LNCAP (cell line): ENCODE measurements at regions not wholly inside any gene's neighbourhood (a gene's known extent, or its start where the extent isn't known, plus 50 kb on each side); places are given as distances from the start of the nearest gene placed in this dataset.

Source experiments
- CTCF ChIP-seq: fragments of 450-650 bp; IDR thresholded peaks from 2 replicates; pipeline ENCODE4 v1.5.1; 2017; ENCODE audit warnings: mild to moderate bottlenecking

- TF ChIP-seq CTCF, result no peak
Observed at GRCh38 chr5:118653872-118654271, 334.5 kb downstream of the DTWD2 start.

GRCh38 chr5:118653183-118653582 lies 335.2 kb downstream of the DTWD2 start:
- no peak for TF ChIP-seq CTCF

- TF ChIP-seq CTCF, result no peak
Observed at GRCh38 chr5:118651002-118651401, 337.3 kb downstream of the DTWD2 start.

DNA sequence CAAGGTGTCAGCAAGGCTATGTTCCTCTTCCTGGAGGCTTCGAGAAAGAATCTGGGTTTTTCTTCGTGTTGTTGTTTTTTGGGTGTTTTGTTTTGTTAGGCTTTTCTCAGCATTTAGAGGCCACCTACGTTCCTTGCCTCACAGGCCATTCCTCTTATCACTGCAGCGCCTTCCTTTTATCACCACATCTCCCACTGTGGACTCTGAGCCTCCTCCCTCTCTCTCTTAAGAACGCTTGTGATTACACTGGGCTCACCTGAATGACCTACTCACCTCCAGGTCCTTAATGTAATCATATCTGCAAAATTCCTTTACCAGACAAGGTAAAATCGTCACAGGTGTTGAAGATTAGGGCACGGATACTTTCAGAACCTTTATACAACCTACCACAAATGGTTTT lies 340.8 kb downstream of the DTWD2 start:
- no peak for TF ChIP-seq CTCF

GRCh38 chr5:118646917-118647316 lies 341.4 kb downstream of the DTWD2 start:
- TF ChIP-seq CTCF, result no peak

DNA sequence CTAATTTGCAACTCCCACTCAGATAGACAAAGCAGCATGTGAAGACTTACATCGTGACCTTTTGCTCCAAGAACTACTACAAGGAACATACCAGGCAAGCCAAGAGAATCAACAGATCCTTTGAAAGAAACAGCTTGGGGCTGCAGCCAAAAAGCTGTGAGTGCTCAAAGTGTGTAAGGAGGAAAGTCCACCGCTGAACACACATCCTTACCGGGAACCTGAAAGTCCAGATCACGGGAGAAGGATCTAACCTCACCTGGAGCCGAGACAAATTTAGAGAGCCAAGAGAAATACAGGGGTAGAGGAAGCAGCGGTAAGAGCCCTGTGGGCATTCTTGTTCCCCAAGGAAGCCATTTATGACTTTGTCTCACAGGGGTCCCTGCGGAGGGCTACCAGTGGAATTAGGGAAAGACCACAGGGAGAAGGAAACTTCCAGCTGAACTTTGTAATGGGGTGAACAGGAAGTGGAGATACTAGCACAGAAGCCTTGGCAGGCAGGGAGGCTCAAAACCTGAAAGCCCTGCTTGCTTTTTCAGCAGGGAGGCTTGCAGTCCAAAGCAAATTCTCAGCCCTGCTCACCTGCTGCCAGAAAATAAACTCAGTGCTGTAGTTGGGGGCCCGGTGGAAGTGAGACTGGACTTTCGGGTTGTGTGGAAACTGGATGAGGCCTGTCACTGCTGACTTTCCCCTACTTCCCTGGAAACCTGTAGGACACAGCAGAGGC lies 350.2 kb downstream of the DTWD2 start:
- no peak for TF ChIP-seq CTCF

DNA sequence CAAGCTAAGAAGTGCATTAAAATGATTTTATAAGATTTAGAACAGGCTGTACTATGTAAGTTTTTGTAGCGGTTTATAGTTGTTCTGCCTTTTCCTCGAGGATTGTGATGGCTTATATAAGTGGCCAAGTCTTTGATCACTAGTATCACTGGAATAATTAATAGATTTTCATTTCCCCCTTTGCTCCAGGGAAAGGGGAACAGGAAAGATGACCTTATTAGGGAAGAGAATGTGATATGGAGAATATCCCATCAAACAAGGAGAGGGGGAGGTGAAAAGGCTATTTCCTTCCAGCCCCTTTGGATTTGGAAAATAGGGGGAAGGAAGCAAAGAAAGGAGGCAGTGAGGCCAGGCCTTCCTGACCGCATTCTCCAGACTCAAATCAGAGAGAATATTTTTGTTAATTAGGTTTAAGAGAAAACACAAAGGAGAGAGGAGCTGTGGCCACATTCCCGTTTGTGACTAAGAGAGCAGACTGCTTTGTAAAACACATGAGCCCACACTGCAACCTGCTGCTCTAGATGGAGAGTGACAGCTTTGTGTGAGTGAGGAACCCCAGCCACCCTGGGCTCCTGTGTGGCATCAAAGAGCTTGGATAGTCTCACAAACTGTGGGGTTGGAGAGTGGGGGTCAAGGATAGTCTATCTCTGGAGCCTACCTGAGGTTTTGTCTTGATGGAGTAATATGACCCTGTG lies 359.5 kb downstream of the DTWD2 start:
- TF ChIP-seq CTCF, result no peak
